Kidney (tissue), 13 donors: ENCODE measurements at regions not wholly inside any gene's neighbourhood (a gene's known extent, or its start where the extent isn't known, plus 50 kb on each side); places are given as distances from the start of the nearest gene placed in this dataset.

Source experiments
- DNase-seq, 5 donors: peaks; one replicate each; pipeline ENCODE4 v3.0.0-alpha.2; 2013 to 2020
- FAIRE-seq: peaks from 2 replicates; lab custom pipeline; 2012; peaks lifted over from hg19 to GRCh38; lab: Jason Lieb, UNC
- H3K27ac ChIP-seq, 2 donors: one replicate each; pipeline ENCODE4 v1.7.0; 2013; ENCODE audit warnings: low read depth in 2 of 2, low read length in 2 of 2, inconsistent platforms in 1 of 2
- H3K27me3 ChIP-seq: one replicate; pipeline ENCODE4 v1.7.1; 2013; ENCODE audit warnings: low read length, inconsistent platforms; ENCODE audit not compliant: control insufficient read depth, insufficient read depth
- H3K36me3 ChIP-seq, 3 donors: one replicate each; pipeline versions ENCODE4 v1.7.0 to v1.7.1; 2013; ENCODE audit warnings: low read length in 3 of 3, control low read depth in 1 of 3, inconsistent platforms in 1 of 3; ENCODE audit not compliant: insufficient read depth in 3 of 3, control insufficient read depth in 2 of 3
- H3K4me1 ChIP-seq, 3 donors: one replicate each; pipeline versions ENCODE4 v1.7.0 to v1.7.1; 2013; ENCODE audit warnings: low read length in 3 of 3, inconsistent platforms in 1 of 3, low read depth in 1 of 3; ENCODE audit not compliant: control insufficient read depth in 2 of 3, insufficient read depth in 2 of 3
- H3K4me3 ChIP-seq, 3 donors: one replicate each; pipeline versions ENCODE4 v1.7.0 to v1.8.1; 2013; ENCODE audit warnings: low read length in 3 of 3, control low read depth in 1 of 3, inconsistent platforms in 1 of 3
- H3K9ac ChIP-seq, 3 donors: one replicate each; pipeline versions ENCODE4 v1.7.0 to v1.7.1; 2013; ENCODE audit warnings: low read length in 3 of 3, control low read depth in 1 of 3, inconsistent platforms in 1 of 3
- H3K9me3 ChIP-seq, 3 donors: one replicate each; pipeline versions ENCODE4 v1.7.0 to v1.7.1; 2013; ENCODE audit warnings: low read length in 3 of 3, control low read depth in 1 of 3, inconsistent platforms in 1 of 3; ENCODE audit not compliant: control insufficient read depth in 2 of 3, insufficient read depth in 1 of 3
- intact Hi-C: fragments of 100-400 bp; cut with DNase I; formaldehyde crosslinking; loops from one replicate; pipeline ENCODE4 v1.11.1; 2022
- TF ChIP-seq, protein P1 (sequence below): IDR thresholded peaks from 3 replicates; pipeline ENCODE4 v1.5.1; 2012; ENCODE audit warnings: mild to moderate bottlenecking, moderate library complexity, borderline replicate concordance; ENCODE audit not compliant: insufficient read depth; ENCODE audit errors: extremely low read depth
- donor health status: control.
- donor health status: control.
- donor health status: control.
- donor health status: control.
- donor health status: control.
- donor health status: DM: yes; HTN: yes; CAD: no.
- donor health status: Normal renal cell carcinoma (clear cell type).

DNA sequence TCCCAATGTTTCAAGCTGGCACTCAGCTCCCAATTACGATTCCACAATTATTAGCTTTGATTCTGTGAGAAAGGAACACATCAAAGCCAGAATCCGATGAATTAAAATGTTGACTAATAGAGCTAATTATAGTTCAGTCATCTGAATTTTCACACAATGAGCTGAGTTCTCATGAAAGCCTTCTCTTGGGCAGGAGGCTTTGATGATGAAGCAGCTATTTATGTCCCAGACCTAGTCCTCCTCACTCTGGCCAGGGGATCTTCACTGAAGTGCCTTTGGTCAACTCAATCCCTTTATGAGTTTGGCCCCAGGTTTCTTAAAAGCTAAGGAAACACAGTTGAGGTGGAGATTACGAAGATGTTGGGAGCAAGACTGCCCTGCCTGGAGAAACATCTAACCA is 74.7 kb upstream of the PPM1B start:
- Histone ChIP-seq H3K9ac (no peak overlapping the region), H3K27me3 (no peaks in the 10 kb centered on the region), H3K27ac (no peak overlapping the region), H3K36me3 (no peaks in the 10 kb centered on the region), H3K9me3 (no peaks in the 10 kb centered on the region), H3K4me1 (peaks cover 0 to 9% (median 0%) of the 10 kb centered on the region in 3 donors), H3K4me3 (no peak overlapping the region)
- intact Hi-C loops = no loop called here
- DNase-seq (no peak), FAIRE-seq (no peak)
- TF ChIP-seq, protein P1, sequence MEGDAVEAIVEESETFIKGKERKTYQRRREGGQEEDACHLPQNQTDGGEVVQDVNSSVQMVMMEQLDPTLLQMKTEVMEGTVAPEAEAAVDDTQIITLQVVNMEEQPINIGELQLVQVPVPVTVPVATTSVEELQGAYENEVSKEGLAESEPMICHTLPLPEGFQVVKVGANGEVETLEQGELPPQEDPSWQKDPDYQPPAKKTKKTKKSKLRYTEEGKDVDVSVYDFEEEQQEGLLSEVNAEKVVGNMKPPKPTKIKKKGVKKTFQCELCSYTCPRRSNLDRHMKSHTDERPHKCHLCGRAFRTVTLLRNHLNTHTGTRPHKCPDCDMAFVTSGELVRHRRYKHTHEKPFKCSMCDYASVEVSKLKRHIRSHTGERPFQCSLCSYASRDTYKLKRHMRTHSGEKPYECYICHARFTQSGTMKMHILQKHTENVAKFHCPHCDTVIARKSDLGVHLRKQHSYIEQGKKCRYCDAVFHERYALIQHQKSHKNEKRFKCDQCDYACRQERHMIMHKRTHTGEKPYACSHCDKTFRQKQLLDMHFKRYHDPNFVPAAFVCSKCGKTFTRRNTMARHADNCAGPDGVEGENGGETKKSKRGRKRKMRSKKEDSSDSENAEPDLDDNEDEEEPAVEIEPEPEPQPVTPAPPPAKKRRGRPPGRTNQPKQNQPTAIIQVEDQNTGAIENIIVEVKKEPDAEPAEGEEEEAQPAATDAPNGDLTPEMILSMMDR = no peak

DNA sequence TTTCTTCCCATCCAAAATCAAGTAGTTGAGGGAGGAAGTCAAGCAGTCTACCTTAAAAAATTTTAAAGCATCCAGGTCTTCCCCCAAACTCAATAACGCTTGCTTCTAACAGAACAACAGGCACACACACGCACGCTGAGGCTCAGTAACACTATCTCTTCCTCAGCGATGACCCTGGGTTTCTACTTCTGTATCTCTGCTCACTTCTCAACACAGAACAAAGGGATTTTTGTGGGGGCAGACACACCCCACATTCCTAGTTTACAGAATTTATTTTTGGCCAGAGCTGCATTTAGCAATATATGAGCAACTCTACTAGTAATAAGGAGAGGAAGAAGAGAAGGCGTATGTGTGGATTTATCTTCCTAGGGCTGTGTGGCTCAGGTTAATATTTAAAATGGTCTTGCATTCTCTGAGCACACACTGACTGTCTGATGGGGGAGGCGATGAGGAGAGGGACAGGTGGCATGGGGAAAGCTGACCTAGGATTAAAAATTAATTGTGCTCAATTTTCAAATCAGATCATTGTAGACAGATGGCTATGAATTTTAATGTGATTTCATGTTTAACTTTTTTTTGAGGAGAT is 71.3 kb upstream of the PPM1B start:
- TF ChIP-seq, protein P1 = no peak
- FAIRE-seq = no peak

DNA sequence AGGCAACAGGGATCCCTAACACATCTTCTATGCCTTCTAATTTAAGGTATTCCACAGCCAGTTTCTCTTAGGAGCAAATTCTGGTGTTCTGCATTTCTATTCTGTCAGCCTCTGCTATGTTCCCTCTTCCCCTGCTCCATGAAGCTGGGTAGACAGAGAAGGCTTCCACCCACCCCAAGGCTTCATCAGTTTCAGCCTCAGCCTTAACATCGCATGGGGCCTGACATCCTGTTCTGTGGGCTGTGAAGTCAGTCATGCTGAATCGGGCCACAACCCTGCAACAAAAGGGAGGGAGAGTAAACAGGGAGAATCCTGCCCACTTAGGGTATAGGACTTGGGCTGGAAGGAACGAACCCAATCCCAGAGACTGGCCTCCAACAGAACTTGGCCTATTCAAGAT is 70.6 kb upstream of the PPM1B start:
- FAIRE-seq = no peak
- intact Hi-C loops = no loop called here
- Histone ChIP-seq H3K4me3 (no peak overlapping the region), H3K9ac (no peak overlapping the region), H3K36me3 (no peaks in the 10 kb centered on the region), H3K9me3 (no peaks in the 10 kb centered on the region), H3K27me3 (no peaks in the 10 kb centered on the region), H3K27ac (no peak overlapping the region), H3K4me1 (peaks cover 0 to 6% (median 0%) of the 10 kb centered on the region in 3 donors)
- DNase-seq = no peak
- TF ChIP-seq, protein P1 = no peak

More for the DNA sequence above, 71.3 kb upstream of the PPM1B start:
- no peak overlapping the region for H3K27ac ChIP-seq
- intact Hi-C loops = no loop called here
- no peaks in the 10 kb centered on the region for H3K27me3 ChIP-seq
- DNase-seq = peak in 1 of 5 donors; percentile 15
- H3K36me3 ChIP-seq = no peaks in the 10 kb centered on the region
- peak overlapping the region in 1 of 3 donors; percentile 8 for H3K4me3 ChIP-seq
- no peaks in the 10 kb centered on the region for H3K9me3 ChIP-seq
- H3K9ac ChIP-seq = no peak overlapping the region
- peaks cover 0 to 6% (median 0%) of the 10 kb centered on the region in 3 donors for H3K4me1 ChIP-seq

DNA sequence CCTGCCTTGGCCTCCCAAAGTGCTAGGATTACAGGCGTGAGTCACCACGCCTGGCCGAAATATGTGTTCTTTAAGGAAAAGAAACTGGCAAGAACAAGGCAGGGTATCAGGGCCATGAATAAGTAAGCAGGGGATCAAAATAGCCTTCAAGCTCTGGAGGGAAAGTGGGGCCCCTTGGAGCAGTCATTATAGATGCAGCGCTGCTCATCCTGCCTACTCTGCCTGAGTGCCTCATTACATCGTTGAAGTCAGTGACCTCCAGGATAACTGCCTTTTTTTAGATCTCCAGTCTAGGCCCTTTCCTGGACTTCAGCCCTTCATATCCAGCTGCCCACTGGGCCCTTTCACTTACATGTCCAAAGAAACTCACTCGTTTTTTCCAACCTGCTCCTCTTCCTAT is 69.8 kb upstream of the PPM1B start:
- Histone ChIP-seq H3K9ac (no peak overlapping the region), H3K27me3 (no peaks in the 10 kb centered on the region)
- no peak for FAIRE-seq

More for the DNA sequence above, 69.8 kb upstream of the PPM1B start:
- intact Hi-C loops = no loop called here
- Histone ChIP-seq H3K9me3 (no peaks in the 10 kb centered on the region), H3K4me3 (no peak overlapping the region), H3K36me3 (no peaks in the 10 kb centered on the region), H3K4me1 (peaks cover 0 to 6% (median 0%) of the 10 kb centered on the region in 3 donors), H3K27ac (no peak overlapping the region)
- TF ChIP-seq, protein P1 = no peak
- no peak for DNase-seq
